ENCODE measurements at regions not wholly inside any gene's neighbourhood (a gene's known extent, or its start where the extent isn't known, plus 50 kb on each side); places are given as distances from the start of the nearest gene placed in this dataset.

GRCh38 chr6:150658421-150658820 is 58.7 kb downstream of the PLEKHG1 start:
- TF ChIP-seq CTCF (conservative IDR thresholded peaks at IDR 0.05) (no peak), EZH2 (IDR thresholded peaks at IDR 0.05; ENCODE audit: low read depth) (no peak)

Data from PC-9 (cell line).